M059J (cell line): ENCODE measurements at regions not wholly inside any gene's neighbourhood (a gene's known extent, or its start where the extent isn't known, plus 50 kb on each side); places are given as distances from the start of the nearest gene placed in this dataset.
A peak's percentile ranks its signal among the peaks of the same experiment; 100 is the strongest.
"Not testable (repeated sequence)": the region's sequence is repeated elsewhere in the genome, so short reads cannot be mapped to it uniquely, and the experiment has no call there.

Experiments used
- DNase-seq: peaks from one replicate; pipeline ENCODE4 v3.0.0-alpha.2; 2012; ENCODE audit warnings: low read depth

DNA sequence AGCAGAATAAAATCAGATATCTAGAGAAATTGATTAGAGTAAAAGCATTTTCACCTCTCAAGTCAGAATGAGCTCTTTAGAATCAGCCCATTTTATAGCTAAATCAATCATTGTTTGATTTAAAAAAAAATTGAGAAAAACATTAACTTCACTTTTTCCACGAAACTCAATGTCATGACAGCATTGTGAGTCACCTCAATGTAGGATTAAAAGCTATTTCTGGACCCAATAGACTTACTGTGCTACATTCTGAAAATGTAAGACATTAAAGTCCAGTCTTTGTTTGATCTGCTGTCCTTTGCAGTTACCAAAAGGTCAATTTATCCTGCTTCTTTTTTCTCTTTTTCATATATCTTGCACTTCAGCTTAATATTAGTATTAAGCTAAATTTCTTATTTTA lies 519.4 kb upstream of the ZNF337 start:
- DNase-seq, result peak; percentile 60

DNA sequence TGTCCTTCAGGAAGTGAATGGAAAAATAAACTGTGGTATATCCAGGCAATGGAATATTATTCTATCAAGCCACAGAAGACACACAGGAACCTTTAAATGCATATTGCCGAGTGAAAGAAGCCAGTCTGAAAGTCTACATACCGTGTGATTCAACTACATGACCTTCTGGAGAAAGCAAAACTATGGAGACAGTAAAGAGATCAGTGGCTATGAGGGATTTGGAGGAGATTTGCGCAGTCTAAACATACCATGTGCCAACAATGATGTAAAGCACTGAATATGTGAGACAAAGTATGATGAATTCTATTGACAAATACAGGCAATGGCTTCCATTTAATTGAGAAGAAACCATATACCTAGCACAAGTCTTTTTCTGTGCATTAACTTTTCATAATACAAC lies 518.3 kb upstream of the ZNF337 start:
- DNase-seq, result peak; percentile 12

DNA sequence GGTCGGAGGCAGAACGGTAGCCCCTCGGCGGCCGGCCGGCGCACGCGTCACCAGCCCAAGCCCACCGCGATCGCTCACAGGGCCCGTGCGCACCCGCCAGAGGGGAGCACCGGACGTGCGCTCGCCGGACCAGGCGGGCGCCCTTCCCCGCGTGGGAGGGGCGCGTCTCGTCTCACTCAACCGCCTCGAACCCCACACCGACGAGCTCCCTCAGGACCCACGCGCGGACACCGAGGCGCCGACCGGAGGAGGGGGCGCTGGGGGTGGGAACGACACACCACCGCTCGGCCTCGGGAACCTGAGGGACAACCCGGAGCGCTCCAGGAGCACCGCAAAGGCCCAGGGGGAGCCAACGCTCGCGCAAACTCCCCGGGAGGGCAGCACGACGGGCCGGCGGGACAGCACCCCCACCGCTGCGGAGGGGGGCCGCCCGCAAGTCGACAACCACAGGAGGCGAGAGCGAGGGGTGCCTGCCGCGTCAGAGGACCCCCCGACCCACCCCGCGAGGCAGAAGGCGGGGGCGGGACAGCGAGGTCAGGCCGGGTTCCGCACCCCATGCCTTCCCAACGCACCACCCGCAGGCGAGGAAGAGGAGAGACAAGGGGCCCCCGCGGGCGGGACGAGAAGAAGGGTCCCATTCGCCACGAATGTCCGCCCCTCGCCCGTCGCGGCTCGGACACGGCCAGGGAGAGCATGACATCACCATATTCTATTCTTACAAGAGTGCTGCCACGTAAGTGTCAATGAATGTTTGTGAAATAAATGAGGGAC lies 512.7 kb upstream of the ZNF337 start:
- DNase-seq, result no peak

DNA sequence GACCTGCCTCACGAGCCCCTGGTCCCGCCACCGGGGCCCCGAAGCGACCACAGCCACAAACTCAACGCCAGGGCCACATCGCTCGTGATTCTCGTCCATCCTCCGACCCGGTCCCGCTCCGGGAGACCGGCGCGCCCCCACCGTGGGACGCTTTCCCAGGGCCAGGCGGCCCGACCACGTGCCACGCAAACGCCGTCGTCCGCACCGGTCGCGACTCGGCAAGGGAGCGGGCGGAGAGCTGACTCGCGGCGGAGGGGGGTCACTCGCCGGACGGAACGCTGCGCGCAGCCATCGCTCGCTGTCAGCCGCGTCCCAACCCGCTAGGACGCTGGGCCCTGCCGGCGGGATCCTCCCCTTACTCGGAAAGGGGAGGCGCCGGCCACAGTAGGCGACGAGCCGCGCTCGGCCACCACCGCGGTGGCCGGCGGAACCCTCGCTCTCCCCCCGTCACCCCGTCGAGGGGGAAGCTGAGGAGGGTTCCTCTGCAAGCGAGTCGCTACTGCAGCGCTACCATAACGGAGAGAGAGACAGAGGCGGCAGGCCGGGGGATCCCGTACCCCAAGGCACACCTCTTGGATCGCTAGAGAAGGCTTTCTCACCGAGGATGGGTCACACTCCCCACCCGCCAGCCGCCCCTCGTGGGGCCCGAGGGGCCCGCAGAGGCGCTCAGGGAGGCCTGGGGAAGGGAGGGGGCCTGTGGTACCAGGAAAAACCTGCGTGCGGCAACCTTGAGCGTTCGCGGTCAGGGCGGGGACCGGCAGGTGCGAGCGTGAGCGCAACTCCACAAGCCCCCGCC lies 511.8 kb upstream of the ZNF337 start:
- DNase-seq, result no peak

DNA sequence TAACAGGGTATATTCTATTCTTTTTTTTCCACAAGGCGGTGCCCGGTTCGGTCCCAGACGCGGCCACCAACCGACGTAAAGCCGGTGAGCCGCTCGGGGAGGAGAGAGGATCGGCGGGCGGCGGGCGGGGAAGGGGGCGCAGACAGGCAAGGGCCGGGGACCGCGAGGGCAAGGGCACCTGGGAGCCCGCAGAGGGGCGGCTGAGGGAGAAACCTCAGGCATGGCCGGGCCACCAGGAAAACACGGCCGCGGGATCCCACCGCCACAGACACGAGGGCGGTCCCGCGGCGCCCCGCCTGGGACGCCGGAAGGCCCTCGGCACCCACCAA lies 511.3 kb upstream of the ZNF337 start:
- DNase-seq, result not testable (repeated sequence)

DNA sequence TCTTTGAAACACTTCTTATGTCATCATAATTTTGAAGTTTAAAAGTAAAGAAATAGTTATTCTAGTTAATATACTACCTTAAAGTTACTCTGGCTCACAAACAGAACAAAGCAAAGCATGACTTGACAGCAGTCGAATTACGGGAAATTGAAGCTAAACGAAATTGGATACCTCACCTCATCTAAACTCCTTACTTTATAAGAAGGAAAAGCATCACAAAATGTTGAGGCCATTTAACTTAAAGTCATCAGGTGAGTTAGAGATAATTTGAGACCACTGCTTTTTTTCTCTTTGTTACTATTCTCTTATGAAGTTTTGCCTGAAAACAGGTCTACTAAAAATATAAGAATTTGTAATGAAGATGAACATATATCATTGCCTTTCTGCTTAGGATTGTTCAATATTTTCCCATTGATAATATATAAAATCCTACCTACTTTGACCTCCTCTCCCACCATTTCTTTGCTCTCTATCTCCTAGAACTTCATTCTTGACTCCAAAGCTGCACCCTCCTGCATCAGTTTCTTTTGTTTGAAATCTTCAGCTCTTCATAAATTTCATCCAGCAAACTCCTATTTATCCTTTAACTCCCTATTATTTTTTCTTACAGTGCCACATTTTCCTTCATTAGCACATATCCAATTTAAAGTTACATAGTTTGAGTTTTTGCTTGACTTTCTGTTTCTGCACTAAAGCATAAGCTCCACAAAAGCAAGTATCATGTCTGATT lies 510.7 kb upstream of the ZNF337 start:
- DNase-seq, result no peak

DNA sequence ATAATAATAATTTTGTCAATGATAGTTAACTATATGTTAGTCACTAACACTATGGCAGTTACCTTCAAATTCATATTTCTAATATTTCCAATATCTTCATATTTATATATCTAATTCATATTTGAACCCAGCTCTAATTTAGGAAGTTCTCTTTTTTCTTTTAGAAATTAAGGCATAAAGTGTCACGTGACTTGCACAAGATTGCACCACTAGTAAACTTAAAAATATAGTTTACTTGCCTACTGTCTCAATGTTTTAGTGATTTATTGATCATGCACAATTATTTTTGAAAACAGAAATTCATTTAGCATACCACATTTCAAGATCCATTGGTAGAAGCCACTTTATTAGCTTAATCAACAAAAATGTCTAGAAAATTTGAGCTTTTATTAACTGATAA lies 508.7 kb upstream of the ZNF337 start:
- no peak for DNase-seq

DNA sequence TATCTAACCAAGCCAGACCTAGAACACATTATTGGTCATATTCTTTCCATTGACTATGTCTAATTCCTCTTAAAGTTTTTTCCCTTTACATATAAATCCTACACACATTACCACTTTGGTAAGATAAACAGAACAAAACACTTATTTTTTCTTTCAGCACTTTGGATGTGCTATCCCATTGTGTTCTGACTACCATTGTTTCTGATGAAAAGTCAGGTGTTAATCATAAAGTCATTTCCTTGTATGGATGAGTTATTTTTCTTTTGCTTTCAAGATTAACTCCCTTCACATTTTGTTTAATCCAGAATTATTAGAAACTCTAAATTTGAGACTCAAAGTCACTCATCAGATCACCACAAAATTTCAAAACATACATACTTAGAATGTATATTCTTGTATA lies 504.4 kb upstream of the ZNF337 start:
- not testable (repeated sequence) for DNase-seq

DNA sequence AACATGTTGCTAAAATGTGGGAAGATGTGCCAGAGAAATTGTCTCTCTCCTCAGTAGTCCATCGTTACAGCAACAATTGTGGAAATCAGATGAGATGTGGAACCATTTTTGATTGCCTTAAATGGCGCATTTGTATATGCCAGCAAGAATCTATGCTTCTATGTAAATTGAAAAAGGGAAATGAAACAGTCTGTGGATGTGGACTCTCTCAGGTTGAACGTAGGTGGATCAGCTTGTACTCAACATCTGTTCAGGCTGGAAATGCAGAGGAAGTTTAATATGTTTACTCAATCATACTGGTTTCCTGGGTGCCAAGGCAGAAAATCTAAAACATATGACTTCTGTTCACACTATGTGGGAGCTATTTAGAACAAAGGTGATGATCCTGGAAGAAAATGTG lies 490.7 kb upstream of the ZNF337 start:
- not testable (repeated sequence) for DNase-seq

DNA sequence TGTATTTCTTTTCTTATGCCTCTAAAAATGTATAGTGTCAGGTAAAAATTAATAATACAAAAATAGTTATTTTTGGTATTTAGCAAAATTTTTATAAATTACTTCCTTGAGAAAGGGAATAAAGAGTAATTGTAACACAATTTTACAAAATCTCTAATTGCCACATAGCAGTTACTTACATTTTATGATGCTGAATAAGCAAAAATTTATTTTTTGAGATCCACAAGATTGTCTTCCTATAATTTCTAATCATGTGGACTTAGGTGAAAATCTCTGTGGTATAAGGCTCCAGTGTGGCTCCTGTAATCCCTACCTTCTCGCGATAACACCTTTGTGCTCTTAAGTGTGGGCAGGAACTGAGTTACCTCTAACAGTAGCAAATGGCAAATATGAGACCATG lies 487.1 kb upstream of the ZNF337 start:
- DNase-seq, result not testable (repeated sequence)

DNA sequence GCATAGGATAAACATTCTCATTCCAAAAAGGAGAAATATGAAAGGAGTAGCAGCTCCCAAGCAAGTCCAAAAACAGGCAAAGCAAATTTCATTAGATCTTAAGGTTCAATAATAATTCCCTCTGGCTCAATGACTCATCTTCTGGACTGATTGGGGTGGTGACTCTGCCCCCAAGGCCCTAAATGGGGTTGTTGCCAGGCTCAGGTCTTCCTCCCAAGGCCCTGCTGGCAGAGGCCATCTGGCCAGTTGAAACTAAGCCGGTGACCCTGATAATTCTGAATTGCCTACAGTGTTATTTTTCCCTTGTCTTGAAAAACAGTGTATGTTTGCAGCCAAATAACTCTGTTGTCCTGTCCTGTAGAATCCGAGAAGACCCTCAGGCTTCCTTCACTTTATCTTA lies 484.7 kb upstream of the ZNF337 start:
- DNase-seq, result peak; percentile 44

DNA sequence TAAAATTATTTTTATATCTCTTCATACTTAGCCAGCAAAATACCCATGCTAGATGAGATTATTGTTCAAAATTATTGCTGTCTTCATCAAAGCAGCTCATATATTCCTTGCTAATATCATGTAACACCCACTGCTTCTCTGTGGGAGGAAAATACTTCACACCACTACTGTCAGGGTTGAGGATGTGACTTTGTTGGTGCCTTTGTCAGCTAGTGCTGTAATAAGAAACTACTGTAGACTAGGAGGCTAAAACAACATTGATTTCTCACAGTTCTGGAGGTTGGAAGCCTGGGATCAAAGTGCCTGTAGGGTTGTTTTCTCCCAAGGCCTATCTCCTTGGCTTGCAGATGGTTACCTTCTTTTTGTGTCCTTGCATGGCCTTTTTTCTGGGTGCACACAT lies 475.2 kb upstream of the ZNF337 start:
- DNase-seq, result not testable (repeated sequence)

DNA sequence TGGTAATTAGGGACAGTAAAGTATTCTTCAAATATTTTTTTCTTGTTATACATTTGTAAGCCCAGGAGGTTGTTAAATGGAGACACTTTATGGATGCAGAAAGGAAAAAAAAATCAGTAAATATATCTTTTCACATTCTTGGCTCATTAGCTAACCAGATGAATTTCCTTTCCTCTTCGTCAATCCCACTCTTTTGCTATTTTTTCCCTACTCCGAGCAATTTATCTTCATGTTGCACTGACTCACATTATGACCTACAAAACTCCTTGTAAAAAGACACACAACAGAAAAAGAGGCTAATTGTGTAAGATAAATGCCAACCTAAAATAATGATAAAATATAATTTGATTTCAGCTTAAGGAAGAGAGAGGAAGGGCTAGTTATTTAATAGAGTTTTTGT lies 472.9 kb upstream of the ZNF337 start:
- peak; percentile 72 for DNase-seq

DNA sequence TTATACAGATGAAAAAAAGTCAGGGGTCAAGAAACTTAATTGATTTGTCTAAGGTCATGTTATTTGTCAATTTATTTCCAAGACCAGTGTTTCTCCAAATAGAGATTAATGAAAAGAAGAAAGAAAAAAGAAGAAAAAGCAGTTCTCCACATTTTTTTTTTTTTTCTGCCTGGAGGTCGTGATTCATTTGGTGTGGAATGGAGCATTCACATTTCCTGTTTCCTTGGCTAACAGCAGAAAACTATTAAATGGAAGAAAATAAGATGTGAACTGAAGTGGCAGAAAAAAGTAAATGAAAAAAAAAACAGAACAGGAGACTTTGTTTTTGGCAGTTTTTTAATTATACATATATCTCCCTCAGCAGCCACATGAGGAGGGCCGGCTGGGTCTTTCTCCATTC lies 470.8 kb upstream of the ZNF337 start:
- DNase-seq, result peak; percentile 75

DNA sequence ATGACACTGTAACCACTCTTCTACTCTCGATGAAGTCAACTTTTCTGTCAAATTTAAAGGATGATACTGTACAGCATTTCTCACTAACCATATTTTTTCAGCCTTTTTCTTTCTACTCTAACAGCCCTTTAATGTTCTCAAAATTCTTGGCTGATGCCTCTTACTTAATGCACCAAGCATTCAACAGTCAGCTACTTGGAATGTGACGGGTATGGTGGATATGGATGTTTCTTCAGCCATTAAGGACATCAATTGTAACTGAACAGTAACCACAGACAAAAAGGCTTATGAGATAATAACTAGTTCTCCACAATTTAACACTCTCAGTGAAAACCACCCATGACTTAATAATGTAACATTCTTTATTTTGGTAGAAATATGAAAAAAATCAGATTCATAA lies 467.2 kb upstream of the ZNF337 start:
- peak; percentile 95 for DNase-seq

DNA sequence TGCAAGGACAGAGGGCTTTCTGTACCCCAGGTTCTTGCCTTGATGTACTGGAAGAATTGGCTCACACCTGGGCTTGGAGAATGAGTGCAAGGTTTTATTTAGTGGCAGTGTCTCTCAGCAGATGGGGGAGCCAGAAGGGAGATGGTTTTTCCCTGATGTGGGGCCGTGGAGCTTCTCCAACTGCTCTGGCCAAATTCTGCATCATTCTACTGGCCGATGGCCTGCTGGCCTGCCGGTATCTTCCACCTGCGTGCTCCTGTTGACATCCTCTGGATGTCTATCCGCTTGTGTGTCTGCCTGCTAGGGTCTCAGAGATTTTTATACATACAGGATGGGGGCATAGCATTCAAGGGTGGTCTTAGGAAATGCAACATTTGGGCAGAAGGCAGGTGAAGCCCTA lies 466.5 kb upstream of the ZNF337 start:
- not testable (repeated sequence) for DNase-seq

DNA sequence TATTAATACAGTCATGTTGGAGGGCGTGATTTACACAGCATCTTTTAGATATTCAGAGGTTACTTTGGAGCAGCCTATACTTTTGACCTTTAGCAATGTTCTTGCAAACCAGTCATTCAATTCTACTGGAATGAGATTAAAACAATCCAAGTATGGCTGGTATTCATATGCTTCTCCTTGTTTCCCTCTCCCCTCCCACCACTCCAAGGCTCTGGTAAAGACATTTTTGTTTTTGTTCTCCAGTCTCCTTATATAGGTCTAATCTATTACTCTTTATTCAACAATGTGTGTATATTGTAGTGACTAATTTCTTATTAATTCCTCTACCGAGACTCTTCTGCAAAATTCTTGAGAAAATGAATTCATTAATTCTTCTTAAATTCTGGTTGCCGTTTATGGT lies 465.1 kb upstream of the ZNF337 start:
- not testable (repeated sequence) for DNase-seq

DNA sequence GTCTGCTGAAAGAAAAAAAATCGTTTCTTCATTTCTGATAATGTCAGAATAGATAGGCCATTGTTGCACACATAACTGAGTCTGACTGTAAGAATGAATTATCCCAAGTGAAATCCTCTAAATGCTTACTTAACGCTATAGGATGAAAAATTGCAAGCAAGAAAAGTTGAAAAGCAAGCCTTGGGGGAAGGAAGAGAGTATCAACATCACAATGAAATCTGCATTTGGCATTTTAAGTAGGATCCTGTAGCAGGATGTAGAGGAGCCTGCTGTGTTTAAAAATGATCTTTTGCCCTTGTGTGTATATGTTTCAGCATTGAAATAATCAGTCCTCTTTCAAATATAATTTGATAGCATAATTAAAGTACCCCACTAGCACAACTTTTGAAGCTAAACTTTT lies 464.3 kb upstream of the ZNF337 start:
- not testable (repeated sequence) for DNase-seq

DNA sequence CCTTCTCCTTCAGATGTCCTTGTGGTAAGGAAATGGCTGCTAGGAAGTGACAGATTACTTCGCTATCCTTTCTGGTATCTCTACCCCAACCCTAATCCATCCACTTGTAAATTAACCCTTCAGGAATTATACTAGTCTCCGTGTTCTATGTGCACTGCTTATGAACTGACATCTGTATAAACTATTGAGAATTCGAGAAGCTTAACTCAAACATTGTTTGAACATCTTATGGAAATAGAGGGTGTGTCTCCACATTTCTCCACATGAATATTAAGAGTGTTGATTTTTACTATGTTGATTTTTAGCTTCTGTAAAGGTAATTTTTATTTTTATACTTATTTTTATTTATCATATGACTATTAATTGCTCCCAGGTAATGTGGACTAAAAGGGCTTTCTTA lies 457.6 kb upstream of the ZNF337 start:
- DNase-seq, result no peak

DNA sequence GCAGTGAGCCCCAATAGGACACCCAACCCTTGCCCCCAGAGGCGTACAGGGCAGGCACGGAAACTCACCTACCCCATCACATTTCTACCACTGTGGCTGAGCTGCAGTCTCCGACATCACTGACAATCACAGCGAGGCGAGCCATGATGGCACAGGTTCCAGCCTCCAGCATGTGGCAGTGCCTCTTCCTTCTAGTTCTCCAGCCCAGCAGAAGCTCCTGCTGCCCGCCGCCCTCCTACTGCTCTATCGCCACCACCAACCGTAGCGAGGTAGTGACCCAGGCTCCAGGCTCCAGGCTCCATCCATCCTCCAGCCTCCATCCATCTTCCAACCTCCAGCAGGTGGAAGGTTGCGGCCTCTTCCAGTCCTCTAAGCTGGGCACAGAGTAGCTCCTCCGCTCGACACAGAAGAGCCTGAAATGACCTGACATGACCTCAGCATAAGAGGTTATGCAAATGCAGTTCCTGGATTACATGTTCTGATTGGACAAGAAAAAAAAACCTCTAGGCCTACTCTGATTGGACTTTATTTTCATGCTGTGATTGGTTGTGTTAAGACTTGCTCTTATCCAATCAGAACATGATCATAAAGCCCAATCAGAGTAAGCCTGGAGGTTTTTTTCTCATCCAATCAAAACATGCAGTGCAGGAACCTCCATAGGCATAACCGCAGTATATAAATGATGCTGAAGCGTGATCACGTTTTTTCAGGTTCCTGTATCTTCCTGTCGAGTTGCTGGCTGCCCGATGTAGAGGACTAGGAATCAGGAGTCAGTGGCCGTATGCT lies 438.9 kb upstream of the ZNF337 start:
- no peak for DNase-seq

DNA sequence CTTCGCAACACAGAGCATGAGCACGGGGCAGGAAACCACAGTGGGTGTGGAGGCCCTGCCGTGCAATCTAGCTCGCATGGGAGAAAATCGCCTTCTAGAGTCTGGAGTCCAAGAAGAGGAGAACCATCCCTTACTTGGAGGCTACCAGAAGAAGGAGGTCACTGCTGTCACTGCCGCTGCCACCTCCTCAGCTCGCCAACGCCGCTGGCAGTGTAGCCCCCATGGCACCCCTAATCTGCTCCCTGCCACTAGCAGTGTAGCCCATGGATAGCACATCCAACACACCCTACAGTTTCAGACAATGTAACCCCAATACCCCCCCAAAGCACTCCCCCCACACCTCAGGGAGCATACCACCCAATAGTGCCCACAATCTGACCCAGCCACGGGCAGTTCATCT lies 438.0 kb upstream of the ZNF337 start:
- no peak for DNase-seq

DNA sequence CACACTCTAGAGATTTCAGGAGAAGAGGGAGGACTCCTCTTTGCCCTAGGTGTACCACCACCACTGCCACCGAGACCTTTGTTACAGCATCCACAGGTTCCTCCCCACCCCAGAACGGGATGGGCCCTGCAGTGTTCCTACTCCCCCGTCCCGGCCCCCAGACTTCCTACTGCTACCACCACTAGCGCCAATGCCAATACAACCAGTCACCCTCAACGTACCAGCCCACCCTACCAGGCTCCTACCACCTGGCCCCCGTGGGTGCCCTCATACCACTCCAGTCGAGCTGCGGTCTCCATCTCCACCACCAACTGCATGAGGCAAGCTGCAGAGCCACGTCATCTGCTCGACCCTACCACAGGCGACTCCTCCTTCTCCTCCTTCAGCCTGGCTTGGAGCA lies 437.1 kb upstream of the ZNF337 start:
- DNase-seq, result not testable (repeated sequence)
